Activated T-helper 2 cell treated with anti-CD3 and anti-CD28 coated beads, Interferon-gamma antibody, Interleukin-2, Interleukin-4, amounts not matched to agents 10 μg/mL and 5 μg/mL and 100 μg/mL, durations not matched to agents 14 hours and 24 hours and 36 hours (primary cell): ENCODE measurements at regions not wholly inside any gene's neighbourhood (a gene's known extent, or its start where the extent isn't known, plus 50 kb on each side); places are given as distances from the start of the nearest gene placed in this dataset.

Experiments
- DNase-seq: peaks from one replicate; pipeline ENCODE4 v3.0.0; 2021; ENCODE audit warnings: low spot score
- H3K27ac Mint-ChIP-seq: one replicate; pipeline ENCODE4 v1.8.0; 2021; ENCODE audit warnings: mixed read lengths
- H3K27me3 Mint-ChIP-seq: one replicate; pipeline ENCODE4 v1.8.0; 2021; ENCODE audit warnings: low read depth, mixed read lengths
- H3K36me3 Mint-ChIP-seq: one replicate; pipeline ENCODE4 v1.8.0; 2021; ENCODE audit warnings: low read depth, mixed read lengths
- H3K4me1 Mint-ChIP-seq: one replicate; pipeline ENCODE4 v1.8.0; 2021; ENCODE audit warnings: low read depth, mixed read lengths
- H3K4me3 Mint-ChIP-seq: one replicate; pipeline ENCODE4 v1.8.0; 2021; ENCODE audit warnings: low read depth, mild to moderate bottlenecking, moderate library complexity, mixed read lengths
- H3K9me3 Mint-ChIP-seq: one replicate; pipeline ENCODE4 v1.8.0; 2021; ENCODE audit warnings: mixed read lengths
- intact Hi-C: fragments of 100-400 bp; cut with micrococcal nuclease; formaldehyde crosslinking; loops from one replicate; pipeline ENCODE4 v1.15.1; 2023

DNA sequence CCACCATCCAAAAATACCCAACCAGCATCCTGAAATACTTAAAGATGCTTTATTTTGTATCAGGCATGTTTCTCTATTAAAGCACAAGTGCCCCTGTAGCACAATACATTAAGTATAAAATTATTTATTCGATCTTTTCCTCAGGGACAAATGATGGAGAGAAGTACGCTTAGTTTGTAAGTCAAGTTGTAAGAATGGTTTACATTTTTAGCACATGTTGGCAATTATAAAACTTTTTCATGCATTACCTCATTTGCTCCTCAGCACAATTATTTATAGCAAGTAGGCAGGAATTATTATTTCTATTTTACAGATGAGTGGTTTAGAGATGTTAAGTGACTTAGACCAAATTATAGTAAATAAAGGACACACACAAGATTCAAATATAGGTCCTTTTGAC lies 232.6 kb upstream of the HTR2A start:
- no peak overlapping the region for H3K27ac Mint-ChIP-seq
- no peaks in the 10 kb centered on the region for H3K36me3 Mint-ChIP-seq
- intact Hi-C loops = no loop called here
- peaks cover 5% of the 10 kb centered on the region for H3K27me3 Mint-ChIP-seq
- DNase-seq = no peak
- no peaks in the 10 kb centered on the region for H3K4me1 Mint-ChIP-seq
- no peaks in the 10 kb centered on the region for H3K9me3 Mint-ChIP-seq
- H3K4me3 Mint-ChIP-seq = no peak overlapping the region

DNA sequence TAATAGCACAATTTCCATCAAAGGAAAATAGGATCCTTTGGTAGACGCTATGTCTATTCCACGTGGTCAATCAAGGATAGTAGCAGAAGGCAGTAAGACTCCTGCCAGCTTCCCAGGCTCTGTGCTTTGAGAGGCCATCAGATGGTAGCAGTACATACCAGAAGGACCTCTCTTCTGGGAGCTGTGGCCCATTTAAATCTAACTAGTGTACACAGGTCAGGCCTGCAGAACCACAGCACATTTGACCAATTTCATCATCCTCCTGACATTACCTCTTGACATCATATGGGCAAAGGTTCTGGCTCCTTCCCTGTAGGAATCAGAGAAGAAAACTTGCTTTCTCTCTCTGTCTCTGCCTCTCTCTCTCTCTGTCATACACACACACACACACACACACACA lies 229.6 kb upstream of the HTR2A start:
- Mint-ChIP-seq H3K4me3 (no peak overlapping the region), H3K9me3 (no peaks in the 10 kb centered on the region), H3K27me3 (peaks cover 5% of the 10 kb centered on the region), H3K36me3 (no peaks in the 10 kb centered on the region), H3K4me1 (no peaks in the 10 kb centered on the region), H3K27ac (no peak overlapping the region)
- intact Hi-C loops = no loop called here
- no peak for DNase-seq

DNA sequence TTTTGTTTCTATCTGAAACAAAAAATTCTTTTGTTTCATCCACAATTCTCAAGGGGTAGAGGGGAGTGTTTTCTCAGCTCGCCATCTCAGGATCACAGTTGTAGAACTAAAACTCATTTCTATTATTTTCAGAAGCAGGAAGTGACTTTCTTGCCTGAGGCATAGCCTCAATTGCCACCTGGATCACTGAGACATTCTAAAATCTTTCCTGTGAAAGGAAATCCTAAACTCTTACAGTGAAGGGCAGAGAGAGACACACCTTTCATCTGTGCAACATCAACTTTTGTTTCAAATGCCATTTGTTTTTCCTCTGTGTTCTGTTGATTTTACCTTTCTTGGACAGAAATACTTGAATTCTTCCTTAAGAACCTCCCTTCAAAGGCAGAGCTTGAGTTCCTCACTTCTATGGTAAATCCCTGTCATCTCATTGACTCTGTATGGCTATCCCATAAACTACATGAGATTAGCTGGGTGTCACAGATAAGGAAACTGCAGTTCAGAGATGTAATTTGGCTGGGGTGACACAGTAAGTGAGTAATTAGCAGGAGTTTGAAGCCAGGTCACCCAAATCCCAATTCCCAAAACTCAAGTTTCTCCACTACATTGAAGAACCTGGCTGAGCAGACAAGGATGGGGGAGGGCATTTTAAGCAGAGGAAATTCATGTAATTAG lies 224.4 kb upstream of the HTR2A start:
- no peaks in the 10 kb centered on the region for H3K36me3 Mint-ChIP-seq
- no peak for DNase-seq
- no peaks in the 10 kb centered on the region for H3K9me3 Mint-ChIP-seq
- H3K27me3 Mint-ChIP-seq = no peaks in the 10 kb centered on the region
- intact Hi-C loops = no loop called here
- H3K4me3 Mint-ChIP-seq = no peak overlapping the region
- no peaks in the 10 kb centered on the region for H3K4me1 Mint-ChIP-seq
- H3K27ac Mint-ChIP-seq = no peak overlapping the region

DNA sequence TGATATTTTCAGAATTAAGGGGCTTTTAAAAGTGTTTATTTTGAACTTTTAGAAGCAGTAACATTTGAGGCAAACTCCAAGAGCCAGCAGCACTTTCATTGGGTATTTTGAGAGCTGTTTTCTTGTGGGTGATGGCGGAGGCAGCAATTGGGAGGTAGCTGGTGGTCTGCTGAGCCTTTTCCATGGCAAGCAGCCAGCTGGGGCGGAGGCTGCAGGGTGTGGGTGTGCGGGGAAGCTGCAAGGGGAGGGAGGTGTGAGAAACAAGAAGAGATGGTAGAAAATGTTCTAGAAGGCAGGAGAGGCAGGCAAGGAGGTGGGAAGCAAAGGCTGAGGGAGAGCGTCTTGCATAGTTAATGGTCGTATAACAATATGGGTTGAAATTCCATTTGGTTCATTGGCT lies 223.4 kb upstream of the HTR2A start:
- no peak overlapping the region for H3K27ac Mint-ChIP-seq
- DNase-seq = no peak
- H3K4me1 Mint-ChIP-seq = no peaks in the 10 kb centered on the region
- no peaks in the 10 kb centered on the region for H3K27me3 Mint-ChIP-seq
- no peaks in the 10 kb centered on the region for H3K9me3 Mint-ChIP-seq
- no peak overlapping the region for H3K4me3 Mint-ChIP-seq
- intact Hi-C loops = no loop called here
- H3K36me3 Mint-ChIP-seq = no peaks in the 10 kb centered on the region

DNA sequence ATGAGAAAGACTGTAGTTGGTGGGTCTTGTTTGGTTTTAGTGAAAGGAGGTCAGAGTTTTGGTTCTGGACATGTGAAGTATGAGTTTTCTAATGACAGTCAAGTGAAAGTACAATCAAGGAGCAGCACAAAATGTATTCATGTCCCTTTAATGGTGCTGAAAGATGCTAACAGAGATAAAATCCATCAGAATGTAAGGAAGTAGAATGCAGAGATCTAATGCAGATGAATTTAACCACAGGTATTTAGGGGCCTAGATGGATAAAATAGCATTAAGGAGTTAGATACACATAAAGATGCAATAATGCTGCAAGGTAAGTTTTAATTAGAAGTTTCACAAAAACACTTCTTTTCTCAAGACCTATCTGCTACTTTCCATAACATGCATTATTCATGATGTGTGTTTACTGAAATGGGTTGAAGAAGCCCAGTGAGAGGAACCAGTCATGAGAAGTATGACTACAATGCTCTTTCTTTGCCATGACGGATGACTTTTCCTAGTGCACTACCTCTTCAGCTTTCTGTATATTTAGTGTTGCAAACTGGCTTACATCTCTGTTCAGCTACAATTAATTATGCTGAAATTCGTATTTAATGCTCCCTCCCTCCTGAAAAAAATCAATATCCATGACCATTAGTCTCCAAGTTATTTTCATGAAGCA lies 222.9 kb upstream of the HTR2A start:
- Mint-ChIP-seq H3K36me3 (no peaks in the 10 kb centered on the region), H3K9me3 (no peaks in the 10 kb centered on the region)
- DNase-seq = no peak

DNA sequence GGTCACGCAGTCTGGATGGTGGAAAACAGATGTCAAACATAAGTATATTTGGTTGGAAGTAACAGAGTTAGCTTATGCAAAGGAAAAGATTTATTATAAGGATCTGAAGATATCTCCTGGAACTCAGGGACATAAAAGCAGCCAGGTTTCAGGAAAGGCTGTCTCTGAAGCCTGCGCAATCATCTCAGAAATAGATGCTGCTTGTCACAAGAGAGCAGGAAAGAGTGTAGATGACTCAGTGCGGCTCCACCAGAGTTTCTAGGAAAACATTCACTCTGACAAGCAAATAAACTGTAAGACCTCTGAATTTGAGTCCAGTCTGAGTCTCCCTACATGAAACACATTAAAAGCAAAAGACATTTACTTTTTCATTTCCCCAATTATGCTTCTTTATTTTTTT lies 220.4 kb upstream of the HTR2A start:
- DNase-seq = no peak
- H3K27ac Mint-ChIP-seq = no peak overlapping the region
- H3K36me3 Mint-ChIP-seq = no peaks in the 10 kb centered on the region
- H3K4me3 Mint-ChIP-seq = no peak overlapping the region
- intact Hi-C loops = no loop called here
- no peaks in the 10 kb centered on the region for H3K27me3 Mint-ChIP-seq
- H3K9me3 Mint-ChIP-seq = no peaks in the 10 kb centered on the region
- H3K4me1 Mint-ChIP-seq = no peaks in the 10 kb centered on the region

More for the DNA sequence above, 222.9 kb upstream of the HTR2A start:
- no peak overlapping the region for H3K27ac Mint-ChIP-seq
- H3K27me3 Mint-ChIP-seq = no peaks in the 10 kb centered on the region
- H3K4me3 Mint-ChIP-seq = no peak overlapping the region
- intact Hi-C loops = no loop called here
- H3K4me1 Mint-ChIP-seq = no peaks in the 10 kb centered on the region

DNA sequence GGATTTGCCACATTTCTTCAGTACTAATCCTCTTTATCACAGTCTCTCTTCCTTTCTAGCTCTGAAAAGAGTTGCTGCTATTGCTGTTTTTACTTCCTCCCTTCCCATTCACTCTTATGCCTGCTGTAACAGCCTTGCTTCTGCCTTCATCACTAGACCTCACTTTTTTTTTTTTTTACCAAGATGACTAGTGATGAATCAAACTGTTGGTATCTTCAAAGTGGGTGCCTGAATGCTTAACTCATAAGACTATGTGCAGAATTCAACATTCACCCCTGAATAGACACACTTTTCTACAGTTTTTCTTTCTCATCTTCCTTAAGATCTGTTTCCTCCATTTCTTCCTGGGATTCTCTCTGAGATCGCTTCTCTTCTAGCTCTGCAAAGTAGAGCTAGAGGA lies 217.2 kb upstream of the HTR2A start:
- intact Hi-C loops = no loop called here
- H3K27me3 Mint-ChIP-seq = no peaks in the 10 kb centered on the region

DNA sequence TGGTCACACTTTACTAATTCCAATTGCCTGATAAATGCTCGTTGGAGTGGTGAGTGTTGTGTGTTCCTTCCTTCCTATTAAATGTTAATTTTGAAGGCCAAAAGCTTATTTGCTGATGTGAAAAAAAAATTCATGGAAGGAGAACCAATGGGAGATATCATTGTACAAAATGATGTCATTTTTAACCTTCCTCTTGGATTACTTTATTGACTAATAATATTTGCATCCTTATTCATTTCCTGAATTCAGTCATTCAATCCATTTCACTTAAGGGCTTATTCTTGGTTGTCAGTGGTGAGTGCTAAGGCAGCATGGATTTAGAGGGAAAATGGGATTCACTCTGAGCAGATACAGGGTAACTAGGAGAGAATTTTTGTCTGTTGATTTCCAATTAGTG lies 216.0 kb upstream of the HTR2A start:
- H3K27me3 Mint-ChIP-seq = no peaks in the 10 kb centered on the region
- no peaks in the 10 kb centered on the region for H3K36me3 Mint-ChIP-seq
- peaks cover 6% of the 10 kb centered on the region for H3K4me1 Mint-ChIP-seq
- intact Hi-C loops = no loop called here
- H3K4me3 Mint-ChIP-seq = no peak overlapping the region
- no peaks in the 10 kb centered on the region for H3K9me3 Mint-ChIP-seq
- no peak overlapping the region for H3K27ac Mint-ChIP-seq
- no peak for DNase-seq

More for the DNA sequence above, 217.2 kb upstream of the HTR2A start:
- no peak for DNase-seq
- Mint-ChIP-seq H3K36me3 (no peaks in the 10 kb centered on the region), H3K4me1 (peaks cover 3% of the 10 kb centered on the region), H3K9me3 (no peaks in the 10 kb centered on the region), H3K27ac (no peak overlapping the region), H3K4me3 (no peak overlapping the region)

DNA sequence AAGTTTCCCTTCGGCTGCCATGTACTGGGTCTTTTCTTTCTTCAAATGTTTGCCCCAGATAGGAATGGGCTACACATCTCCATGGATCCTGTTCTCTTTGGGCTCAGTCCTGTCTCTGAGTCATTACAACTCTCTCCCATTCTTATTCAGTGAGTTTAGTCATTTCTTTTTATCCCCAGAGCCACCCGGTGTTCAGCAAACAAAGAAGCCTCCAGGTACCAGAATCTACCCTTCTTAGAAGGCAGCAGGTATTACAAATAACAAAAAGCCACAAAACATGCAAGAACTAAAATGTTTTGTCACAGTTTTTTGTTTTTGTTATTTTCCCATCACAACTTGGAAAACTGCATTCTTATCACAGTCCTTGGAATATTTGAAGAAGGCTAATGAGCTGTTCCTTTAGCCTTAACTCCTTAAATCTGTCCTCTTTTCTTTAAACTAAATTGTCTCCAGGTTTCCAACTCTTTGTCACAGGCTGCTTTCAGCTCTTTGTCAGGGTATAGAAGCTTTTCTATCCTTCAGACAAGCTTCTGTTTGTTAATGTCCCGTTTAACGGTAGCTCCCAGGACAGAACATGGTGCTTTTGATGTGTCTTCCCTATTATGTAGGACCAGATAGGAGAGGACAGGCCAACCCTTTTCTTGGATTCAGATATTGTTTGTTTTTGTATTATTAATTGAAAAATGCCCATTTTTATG lies 215.5 kb upstream of the HTR2A start:
- no peaks in the 10 kb centered on the region for H3K9me3 Mint-ChIP-seq
- peaks cover 6% of the 10 kb centered on the region for H3K4me1 Mint-ChIP-seq
- no peak overlapping the region for H3K4me3 Mint-ChIP-seq
- intact Hi-C loops = no loop called here
- no peak for DNase-seq
- H3K27ac Mint-ChIP-seq = no peak overlapping the region
- H3K27me3 Mint-ChIP-seq = no peaks in the 10 kb centered on the region
- no peaks in the 10 kb centered on the region for H3K36me3 Mint-ChIP-seq

DNA sequence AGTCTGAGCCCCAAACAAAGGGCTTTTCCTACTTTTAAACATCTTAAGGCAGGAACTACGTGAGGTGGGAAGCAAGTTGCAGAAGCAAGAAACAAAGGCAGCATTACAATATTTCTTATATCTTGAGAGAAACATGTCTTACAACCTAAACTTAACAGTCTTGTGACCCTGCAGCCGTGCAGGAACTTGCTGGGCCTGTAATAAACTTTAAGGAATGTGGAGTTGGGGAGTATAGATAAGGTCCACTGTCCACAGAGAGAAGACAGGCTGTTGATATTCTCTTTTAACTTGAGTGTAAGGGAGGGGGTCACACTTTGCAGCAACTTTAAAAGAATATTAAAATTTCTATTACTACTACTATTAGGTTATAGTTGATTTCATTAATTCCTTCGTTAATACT lies 214.6 kb upstream of the HTR2A start:
- Mint-ChIP-seq H3K4me3 (no peak overlapping the region), H3K36me3 (no peaks in the 10 kb centered on the region)

DNA sequence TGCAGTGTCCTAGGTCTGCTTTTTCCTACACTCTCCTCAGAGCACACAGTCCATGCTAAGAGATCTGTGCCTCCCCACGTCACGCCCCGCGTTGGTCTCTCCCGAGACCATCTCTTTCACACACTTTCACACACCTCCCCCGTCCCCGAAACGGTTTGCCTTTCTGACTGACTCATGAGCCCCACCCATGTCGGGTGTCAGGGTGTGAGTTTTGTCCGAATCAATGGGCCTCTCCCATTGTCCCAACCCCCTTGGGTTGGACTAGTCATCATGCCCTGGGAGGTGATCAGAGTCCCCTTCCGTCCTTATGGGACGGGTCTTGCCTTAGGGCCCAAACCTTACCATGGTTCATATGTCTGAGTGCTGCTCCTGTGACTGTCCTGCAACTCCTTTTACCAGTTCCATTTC lies 214.0 kb upstream of the HTR2A start:
- intact Hi-C loops = no loop called here
- Mint-ChIP-seq H3K36me3 (no peaks in the 10 kb centered on the region), H3K4me1 (peaks cover 6% of the 10 kb centered on the region)

More for the DNA sequence above, 214.6 kb upstream of the HTR2A start:
- Mint-ChIP-seq H3K9me3 (no peaks in the 10 kb centered on the region), H3K27me3 (no peaks in the 10 kb centered on the region), H3K4me1 (peaks cover 6% of the 10 kb centered on the region), H3K27ac (no peak overlapping the region)
- DNase-seq = no peak
- intact Hi-C loops = no loop called here

DNA sequence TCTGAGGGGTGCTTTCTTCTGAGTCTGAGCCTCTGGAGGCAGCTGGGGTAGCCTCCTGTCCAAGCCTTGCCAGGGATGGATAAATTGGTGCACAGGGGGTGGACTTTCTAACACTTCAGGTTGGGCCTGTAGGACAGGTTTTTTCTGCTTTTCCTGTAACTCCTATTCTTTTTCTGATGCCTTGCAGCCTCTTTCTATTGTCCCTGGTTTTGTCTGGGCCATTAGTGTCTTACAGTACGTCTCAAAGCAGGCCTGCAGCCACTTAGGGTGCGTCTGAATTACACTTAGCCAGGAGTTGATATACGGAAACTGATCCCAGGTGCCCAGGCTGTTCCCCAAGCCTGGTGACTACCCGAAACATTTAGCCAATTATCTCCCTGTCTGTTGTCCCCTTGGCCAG lies 213.3 kb upstream of the HTR2A start:
- DNase-seq = no peak
- H3K4me1 Mint-ChIP-seq = peaks cover 6% of the 10 kb centered on the region
- H3K27me3 Mint-ChIP-seq = no peaks in the 10 kb centered on the region
- no peaks in the 10 kb centered on the region for H3K36me3 Mint-ChIP-seq
- no peaks in the 10 kb centered on the region for H3K9me3 Mint-ChIP-seq
- no peak overlapping the region for H3K27ac Mint-ChIP-seq
- no peak overlapping the region for H3K4me3 Mint-ChIP-seq
- intact Hi-C loops = no loop called here

More for the DNA sequence above, 214.0 kb upstream of the HTR2A start:
- Mint-ChIP-seq H3K27ac (no peak overlapping the region), H3K27me3 (no peaks in the 10 kb centered on the region), H3K9me3 (no peaks in the 10 kb centered on the region), H3K4me3 (no peak overlapping the region)
- DNase-seq = no peak

DNA sequence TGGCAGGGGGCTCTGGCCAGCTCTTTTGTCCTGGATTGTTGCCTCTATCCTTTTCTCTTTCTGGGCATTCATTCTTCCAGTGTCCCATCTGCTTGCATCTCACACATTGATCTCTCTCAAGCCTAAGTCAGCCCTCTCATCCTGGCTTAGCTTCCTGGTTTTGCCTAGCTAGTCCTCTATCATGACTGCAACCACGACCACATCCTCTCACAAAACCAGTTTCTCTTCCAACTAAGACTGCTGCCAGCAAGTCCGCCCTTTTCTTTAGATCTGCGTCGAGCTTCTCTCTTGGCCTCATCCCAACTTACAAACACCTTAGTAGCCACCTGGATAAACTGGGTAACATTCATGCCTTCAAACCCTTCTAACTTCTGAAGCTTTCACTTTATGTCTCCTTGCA lies 212.2 kb upstream of the HTR2A start:
- intact Hi-C loops = no loop called here
- H3K4me3 Mint-ChIP-seq = no peak overlapping the region
- DNase-seq = no peak
- H3K36me3 Mint-ChIP-seq = no peaks in the 10 kb centered on the region
- H3K27me3 Mint-ChIP-seq = no peaks in the 10 kb centered on the region
- H3K27ac Mint-ChIP-seq = no peak overlapping the region
- peaks cover 6% of the 10 kb centered on the region for H3K4me1 Mint-ChIP-seq
- H3K9me3 Mint-ChIP-seq = no peaks in the 10 kb centered on the region
